Hematopoietic multipotent progenitor cell (in vitro differentiated cells): ENCODE measurements at regions not wholly inside any gene's neighbourhood (a gene's known extent, or its start where the extent isn't known, plus 50 kb on each side); places are given as distances from the start of the nearest gene placed in this dataset.
"Not testable (repeated sequence)": the region's sequence is repeated elsewhere in the genome, so short reads cannot be mapped to it uniquely, and the experiment has no call there.

Experiments used
- DNase-seq, 3 donors: peaks; one replicate each; pipeline ENCODE4 v3.0.0-alpha.2; 2011 to 2015; ENCODE audit warnings: low read depth in 2 of 3, low spot score in 2 of 3

DNA sequence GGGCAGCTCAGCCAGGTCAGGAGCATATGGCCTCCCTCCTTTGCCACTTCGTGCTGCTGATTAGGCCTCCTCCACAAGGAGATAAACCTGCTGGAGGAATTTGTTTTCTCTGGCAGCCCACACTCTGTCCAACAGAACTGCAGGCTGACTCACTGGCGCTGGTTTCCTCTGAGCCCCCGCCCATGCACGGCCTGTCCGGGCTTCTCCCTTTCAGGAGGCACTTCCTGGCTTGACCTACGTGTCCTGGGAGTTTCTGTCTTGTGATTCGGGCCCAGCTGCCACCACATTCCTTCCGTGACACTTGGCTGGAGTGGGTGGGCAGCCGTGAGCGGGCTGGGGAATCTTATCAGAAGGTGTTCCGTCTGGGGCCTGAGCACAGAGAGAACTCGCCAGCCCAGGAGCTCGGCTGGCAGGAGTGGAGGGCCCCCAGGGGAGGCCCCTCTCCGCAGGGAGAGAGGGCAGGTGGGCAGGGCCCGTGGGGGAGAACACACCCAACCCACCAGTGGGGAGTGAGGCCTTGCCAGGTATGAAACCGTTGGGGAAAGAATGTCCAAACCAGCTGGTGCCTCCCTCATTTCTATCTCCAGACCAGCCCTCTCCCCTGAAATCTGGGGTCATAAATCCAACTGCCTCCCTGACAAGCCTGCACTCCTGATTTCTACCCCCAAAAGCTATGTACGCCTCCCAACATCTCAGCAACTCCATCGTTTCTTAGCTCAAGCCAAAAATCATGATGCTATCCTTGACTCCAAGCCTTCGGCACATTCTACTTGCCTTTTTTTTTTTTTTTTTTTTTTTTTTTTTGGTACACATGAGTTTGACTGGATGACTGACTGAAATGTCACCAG, 110.6 kb upstream of the MEF2A start:
- no peak for DNase-seq

DNA sequence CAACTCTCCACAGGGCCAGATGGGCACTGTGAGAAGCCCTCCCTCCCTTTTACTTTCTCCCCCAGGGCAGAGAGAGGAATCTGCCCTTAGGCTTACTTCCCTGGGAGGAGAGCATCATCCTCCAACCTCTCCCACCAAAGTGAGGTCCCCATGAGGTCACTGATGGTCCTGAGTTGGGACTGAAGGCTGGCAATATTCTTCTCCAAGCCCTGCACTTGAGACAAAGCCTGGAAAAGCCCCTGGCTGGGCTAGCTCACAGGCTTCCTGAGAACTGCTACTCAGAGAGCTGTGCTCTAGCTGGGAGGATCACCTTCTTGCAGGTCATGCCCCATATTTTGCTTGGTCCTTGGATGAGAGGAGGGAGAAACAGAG, 110.0 kb upstream of the MEF2A start:
- DNase-seq = no peak

DNA sequence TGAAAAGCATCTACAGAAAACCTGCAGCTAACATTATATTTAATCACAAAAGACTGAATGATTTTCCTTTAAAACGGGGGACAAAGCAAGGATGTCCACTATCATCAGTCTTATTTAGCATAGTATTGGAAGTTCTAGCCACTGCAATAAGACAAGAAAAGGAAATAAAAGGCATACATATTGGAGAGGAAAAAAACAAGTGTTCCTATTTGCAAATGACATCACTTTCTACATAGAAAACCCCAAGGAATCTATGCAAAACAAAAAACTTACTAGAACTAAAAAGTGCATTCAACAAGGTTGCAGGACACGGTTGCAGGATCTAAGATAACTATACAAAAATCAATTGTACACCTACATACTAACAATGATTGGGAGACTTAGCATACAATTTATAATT, 101.6 kb upstream of the MEF2A start:
- DNase-seq = no peak

GRCh38 chr15:99466701-99467337, 99.0 kb upstream of the MEF2A start:
- DNase-seq = no peak

- no peak for DNase-seq
Observed at GRCh38 chr15:99467338-99467720, 98.5 kb upstream of the MEF2A start.

- DNase-seq = no peak
Observed at GRCh38 chr15:99467853-99468464, 97.8 kb upstream of the MEF2A start.

DNA sequence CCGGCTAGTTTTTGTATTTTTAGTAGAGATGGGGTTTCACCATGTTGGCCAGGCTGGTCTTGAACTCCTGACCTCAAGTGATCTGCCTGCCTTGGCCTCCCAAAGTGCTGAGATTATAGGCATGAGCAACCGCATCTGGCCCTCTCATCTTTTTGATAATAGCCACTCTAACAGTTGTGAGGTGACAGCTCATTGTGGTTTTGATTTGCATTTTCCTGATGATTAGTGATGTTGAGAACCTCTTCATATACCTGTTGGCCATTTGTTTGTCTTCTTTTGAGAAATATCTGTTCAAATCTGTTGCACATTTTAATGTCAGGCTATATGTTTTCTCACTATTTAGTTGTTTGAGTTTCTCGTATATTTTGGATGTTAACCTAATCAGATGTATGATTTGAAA, 95.6 kb upstream of the MEF2A start:
- DNase-seq = not testable (repeated sequence)

- no peak for DNase-seq
Observed at GRCh38 chr15:99472416-99473145, 93.2 kb upstream of the MEF2A start.

- DNase-seq = no peak
Observed at GRCh38 chr15:99473981-99474906, 91.5 kb upstream of the MEF2A start.

GRCh38 chr15:99474909-99475753, 90.7 kb upstream of the MEF2A start:
- DNase-seq = no peak

- DNase-seq = no peak
Observed at GRCh38 chr15:99475754-99476412, 89.9 kb upstream of the MEF2A start.

GRCh38 chr15:99476413-99477222, 89.2 kb upstream of the MEF2A start:
- DNase-seq = peak in 2 of 3 donors; percentile 83 to 91

- peak in 1 of 3 donors; percentile 48 for DNase-seq
Observed at GRCh38 chr15:99477791-99478471, 87.9 kb upstream of the MEF2A start.

- no peak for DNase-seq
Observed at GRCh38 chr15:99478977-99479376, 86.8 kb upstream of the MEF2A start.

- DNase-seq = no peak
Observed at GRCh38 chr15:99480016-99480810, 85.6 kb upstream of the MEF2A start.

DNA sequence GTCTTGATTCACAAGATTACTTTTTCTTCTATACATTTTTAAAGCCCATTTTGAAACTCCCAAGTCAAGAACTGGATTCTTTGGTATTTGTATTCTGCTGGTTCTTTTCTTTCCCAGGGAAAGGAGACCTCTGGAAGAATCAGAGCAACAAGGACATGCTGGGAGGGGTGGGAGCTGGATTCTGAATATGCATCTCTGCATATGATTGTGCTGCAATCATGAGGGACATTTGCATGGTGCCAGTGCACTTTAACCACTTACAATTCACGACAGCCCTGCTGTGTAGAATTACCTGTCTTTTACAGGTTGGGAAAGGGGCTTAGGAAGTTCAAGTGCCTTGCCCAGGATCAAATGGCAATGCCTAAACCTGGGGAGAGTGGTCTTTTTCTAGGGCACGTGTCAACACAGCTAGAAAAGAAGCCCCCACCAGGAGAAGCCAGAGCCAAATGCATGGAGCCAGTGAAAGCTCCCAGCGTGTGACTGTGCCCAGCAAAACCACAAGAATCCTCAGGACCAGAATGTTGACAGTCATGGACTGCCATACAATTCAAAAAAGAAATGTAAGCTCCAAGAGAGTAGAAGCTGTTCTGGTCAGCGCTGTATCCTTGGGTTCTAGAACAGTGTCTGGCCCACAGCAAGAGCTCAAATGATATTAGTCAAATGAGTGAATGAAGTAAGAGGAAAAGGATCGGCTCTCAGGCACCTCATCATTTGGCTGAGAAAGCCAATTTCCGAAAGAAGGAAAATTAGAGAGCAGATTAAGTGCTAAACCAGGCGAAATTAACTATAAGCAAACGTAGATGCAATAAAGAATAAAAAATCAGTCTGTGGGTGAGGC, 84.5 kb upstream of the MEF2A start:
- no peak for DNase-seq
